ENCODE measurements at regions not wholly inside any gene's neighbourhood (a gene's known extent, or its start where the extent isn't known, plus 50 kb on each side); places are given as distances from the start of the nearest gene placed in this dataset.
"Not testable (repeated sequence)": the region's sequence is repeated elsewhere in the genome, so short reads cannot be mapped to it uniquely, and the experiment has no call there.

DNA sequence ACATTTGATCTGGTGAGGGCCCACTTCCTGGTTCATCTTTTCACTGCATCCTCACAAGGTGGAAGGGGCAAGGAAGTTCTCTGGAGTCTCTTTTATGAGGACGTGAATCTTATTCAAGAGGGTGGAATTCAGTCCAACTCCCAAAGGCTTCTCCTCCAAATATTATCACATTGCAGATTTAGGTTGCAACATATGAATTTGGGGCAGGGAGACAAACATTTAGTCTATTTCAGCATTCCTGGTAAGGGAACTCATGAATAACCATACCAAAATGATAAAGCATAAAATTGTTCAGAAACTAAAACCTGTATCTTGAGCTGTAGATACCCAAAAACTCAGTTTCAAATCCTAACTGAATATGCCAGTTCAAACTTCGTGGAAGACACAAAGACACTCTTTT is 246.8 kb downstream of the QDPR start:
- ATAC-seq = no peak
- DNase-seq = no peak
- H3K27me3 Mint-ChIP-seq = peaks cover 25% of the 10 kb centered on the region
- H3K4me3 Mint-ChIP-seq = no peak overlapping the region
- H3K9me3 Mint-ChIP-seq = no peaks in the 10 kb centered on the region
- H3K4me1 Mint-ChIP-seq = peaks cover 8% of the 10 kb centered on the region
- H3K27ac Mint-ChIP-seq = no peak overlapping the region
- no peaks in the 10 kb centered on the region for H3K36me3 Mint-ChIP-seq (ENCODE audit: low read depth)

DNA sequence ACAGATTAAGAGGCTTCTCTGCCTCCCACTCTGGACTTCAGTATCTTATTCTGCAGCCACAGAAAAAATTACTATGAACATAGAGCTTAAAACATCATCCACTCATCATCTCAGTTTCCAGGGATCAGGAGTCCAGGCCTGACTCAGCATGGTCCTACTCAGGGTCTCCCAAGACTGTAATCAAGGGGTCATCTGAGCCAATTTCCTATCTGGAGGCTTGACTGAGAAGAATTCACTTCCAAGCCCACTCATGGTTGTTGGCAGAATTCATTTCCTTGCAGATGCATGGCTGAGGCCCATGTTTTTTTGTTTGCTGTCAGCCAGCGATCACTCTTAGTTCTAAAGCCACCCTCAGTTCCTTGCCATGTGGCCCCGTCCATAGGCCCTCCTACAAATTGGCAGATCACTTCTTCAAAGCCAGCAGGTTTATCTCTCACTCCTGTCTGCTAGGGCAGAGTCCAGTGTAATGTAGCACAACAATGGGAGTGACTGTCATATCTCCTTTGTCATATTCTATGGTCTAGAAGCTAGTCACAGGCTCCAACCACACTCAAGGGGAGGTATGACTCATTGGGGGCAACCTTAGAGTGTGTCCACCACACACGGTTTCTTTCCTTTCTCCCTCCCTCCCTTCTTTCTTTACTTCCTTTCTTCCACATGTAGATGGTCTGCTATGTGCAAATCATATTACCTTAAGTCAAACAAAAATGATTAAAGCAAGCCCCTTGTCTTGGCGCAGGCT is 251.6 kb downstream of the QDPR start:
- DNase-seq = peak; percentile 6
- H3K4me1 Mint-ChIP-seq = peaks cover 8% of the 10 kb centered on the region
- no peak overlapping the region for H3K27ac Mint-ChIP-seq
- H3K9me3 Mint-ChIP-seq = no peaks in the 10 kb centered on the region
- no peak overlapping the region for H3K4me3 Mint-ChIP-seq
- H3K27me3 Mint-ChIP-seq = no peaks in the 10 kb centered on the region
- ATAC-seq = peak; percentile 100
- H3K36me3 Mint-ChIP-seq (ENCODE audit: low read depth) = no peaks in the 10 kb centered on the region

DNA sequence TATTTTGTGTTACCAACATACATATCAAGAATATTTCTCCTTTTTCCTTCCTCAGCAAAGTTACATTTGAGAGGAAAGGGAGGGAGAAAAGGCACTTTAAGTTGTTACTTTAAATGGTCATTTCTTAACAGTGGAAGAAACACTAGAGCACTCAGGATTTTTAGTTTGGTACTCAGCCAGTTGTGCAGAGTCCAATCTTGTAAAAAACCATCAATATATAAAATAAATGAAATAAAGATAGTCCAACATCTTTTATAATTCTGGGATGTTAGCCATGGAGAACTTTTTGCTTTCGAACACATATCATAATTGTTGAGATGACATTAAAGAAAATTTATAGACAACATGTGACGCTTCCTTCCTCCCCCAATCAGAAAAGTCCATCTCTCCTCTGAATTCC is 253.8 kb downstream of the QDPR start:
- ATAC-seq (no peak), DNase-seq (no peak)
- Mint-ChIP-seq H3K27ac (no peak overlapping the region), H3K27me3 (no peaks in the 10 kb centered on the region), H3K4me1 (peaks cover 8% of the 10 kb centered on the region), H3K9me3 (no peaks in the 10 kb centered on the region), H3K36me3 (ENCODE audit: low read depth) (no peaks in the 10 kb centered on the region), H3K4me3 (no peak overlapping the region)

DNA sequence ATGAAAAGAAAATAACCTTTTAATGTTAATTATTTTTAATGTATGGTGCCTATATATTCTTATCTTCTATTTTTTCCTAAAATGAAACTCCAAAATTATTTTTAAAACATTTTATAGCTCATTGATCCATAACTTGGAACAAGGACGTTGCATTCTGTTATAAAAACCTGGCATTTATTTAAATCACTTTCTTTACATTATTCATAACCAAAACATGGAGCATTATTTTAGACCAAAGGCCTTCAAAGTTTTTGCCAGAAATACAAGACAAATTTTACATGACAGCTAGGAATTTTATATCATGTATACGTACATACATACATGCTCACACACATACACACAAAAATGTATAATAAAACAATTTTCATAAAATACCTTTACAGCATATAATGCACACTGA is 259.8 kb downstream of the QDPR start:
- no peaks in the 10 kb centered on the region for H3K36me3 Mint-ChIP-seq (ENCODE audit: low read depth)
- ATAC-seq = no peak
- no peaks in the 10 kb centered on the region for H3K4me1 Mint-ChIP-seq

DNA sequence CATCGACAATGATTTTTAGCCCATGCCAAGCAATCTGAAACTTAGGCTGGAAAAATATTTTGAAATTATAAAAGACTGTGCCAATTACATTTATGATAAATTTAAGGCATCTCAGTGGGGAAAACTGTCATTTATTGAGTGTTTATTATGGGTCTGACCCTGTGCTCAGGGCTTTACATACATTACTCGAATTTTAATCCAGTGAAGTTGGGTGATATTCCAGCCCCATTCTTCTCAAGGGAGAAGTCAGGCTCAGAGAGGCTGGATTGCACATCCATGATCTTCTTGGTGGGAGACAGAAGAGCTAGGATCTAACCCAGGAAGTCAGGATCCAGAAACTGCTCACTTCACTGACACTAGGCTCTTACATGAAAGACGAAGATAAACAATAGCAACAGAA is 260.8 kb downstream of the QDPR start:
- Mint-ChIP-seq H3K36me3 (ENCODE audit: low read depth) (no peaks in the 10 kb centered on the region), H3K4me1 (no peaks in the 10 kb centered on the region), H3K4me3 (no peak overlapping the region), H3K27me3 (peaks cover 2% of the 10 kb centered on the region), H3K27ac (no peak overlapping the region), H3K9me3 (no peaks in the 10 kb centered on the region)
- DNase-seq (no peak), ATAC-seq (no peak)

More for the DNA sequence above, 259.8 kb downstream of the QDPR start:
- DNase-seq = no peak
- Mint-ChIP-seq H3K9me3 (no peaks in the 10 kb centered on the region), H3K27ac (no peak overlapping the region), H3K4me3 (no peak overlapping the region), H3K27me3 (peaks cover 2% of the 10 kb centered on the region)

DNA sequence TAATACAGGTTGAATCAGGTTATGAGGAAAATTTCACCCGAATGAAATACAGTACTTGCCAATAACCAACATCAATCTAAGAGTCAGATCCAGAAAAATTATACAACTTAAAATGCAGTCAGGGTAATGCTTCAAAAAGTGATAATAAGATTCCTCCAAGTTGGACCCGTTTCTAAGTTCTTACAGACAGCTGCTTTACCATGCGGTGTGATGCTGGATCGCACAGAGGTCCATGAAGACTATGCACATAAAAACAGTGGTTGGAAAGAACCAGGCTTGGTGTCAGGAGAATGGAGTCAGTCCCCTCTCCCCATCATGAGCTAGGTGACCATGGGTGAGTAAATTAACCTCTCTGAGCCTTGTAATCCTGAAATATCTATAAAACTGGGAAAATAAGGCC is 261.3 kb downstream of the QDPR start:
- DNase-seq (no peak), ATAC-seq (no peak)
- Mint-ChIP-seq H3K4me1 (no peaks in the 10 kb centered on the region), H3K36me3 (ENCODE audit: low read depth) (no peaks in the 10 kb centered on the region), H3K9me3 (no peaks in the 10 kb centered on the region), H3K4me3 (no peak overlapping the region), H3K27me3 (peaks cover 2% of the 10 kb centered on the region), H3K27ac (no peak overlapping the region)

DNA sequence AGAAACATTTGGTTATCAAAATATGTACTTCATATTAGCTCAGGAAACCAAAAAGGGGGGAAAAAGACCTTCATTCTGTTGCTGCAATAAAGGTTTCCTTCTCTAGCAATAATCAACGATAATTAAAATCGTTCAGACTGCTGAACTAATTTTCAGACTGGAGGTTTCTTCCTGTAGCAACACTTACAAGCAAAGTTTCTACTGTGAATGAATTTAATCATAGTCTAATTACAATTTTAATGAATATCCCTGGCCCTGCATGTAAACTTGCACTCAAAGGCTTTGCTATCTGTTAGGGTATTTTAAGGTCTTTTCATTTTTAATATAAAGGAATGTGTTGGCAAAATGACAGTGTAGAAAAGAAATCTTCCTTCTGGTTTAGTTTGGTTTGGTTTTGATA is 265.2 kb downstream of the QDPR start:
- Mint-ChIP-seq H3K36me3 (ENCODE audit: low read depth) (no peaks in the 10 kb centered on the region), H3K9me3 (no peaks in the 10 kb centered on the region), H3K27ac (no peak overlapping the region), H3K4me3 (no peak overlapping the region), H3K4me1 (no peaks in the 10 kb centered on the region), H3K27me3 (peaks cover 3% of the 10 kb centered on the region)
- ATAC-seq = no peak
- no peak for DNase-seq

DNA sequence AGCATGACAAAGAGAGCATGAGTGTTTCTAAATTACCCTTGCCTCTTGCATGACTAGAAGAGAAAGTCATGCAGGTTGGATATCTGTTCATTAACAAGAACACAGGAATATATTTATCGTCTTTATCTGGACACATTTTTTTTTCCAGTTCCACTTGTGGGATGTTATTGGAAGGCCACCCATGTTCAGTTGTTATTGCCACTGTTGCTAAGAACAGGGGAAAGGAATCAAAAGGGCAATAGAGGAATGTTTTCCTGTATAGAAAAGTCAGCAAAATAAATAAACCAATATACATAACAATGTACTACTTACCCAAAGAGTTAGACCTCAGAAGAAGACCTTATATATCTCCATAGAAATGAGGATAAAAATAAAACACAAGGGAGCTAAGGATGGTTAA is 270.1 kb downstream of the QDPR start:
- ATAC-seq = no peak
- no peak overlapping the region for H3K4me3 Mint-ChIP-seq
- no peak overlapping the region for H3K27ac Mint-ChIP-seq
- no peaks in the 10 kb centered on the region for H3K36me3 Mint-ChIP-seq (ENCODE audit: low read depth)
- peaks cover 5% of the 10 kb centered on the region for H3K27me3 Mint-ChIP-seq
- H3K4me1 Mint-ChIP-seq = no peaks in the 10 kb centered on the region
- no peak for DNase-seq
- H3K9me3 Mint-ChIP-seq = no peaks in the 10 kb centered on the region

DNA sequence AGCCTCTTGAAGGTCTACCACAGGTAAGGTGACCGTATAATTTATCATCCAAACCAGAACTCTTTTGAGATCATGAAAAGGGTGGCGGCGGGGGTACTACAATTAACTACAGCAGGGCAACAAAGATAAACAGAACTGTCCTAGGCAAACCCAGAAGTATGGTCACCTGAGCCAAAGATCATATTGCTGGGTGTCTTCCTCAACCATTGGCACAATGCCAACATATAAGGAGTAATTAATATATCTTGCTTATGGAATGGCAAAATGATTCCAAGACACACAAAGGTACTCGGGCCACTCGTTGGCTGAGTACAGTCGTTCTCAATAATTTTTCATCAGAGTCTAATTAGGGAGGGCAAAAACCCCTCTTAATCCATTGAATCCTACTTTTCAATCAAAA is 273.3 kb downstream of the QDPR start:
- no peaks in the 10 kb centered on the region for H3K9me3 Mint-ChIP-seq
- no peak overlapping the region for H3K4me3 Mint-ChIP-seq
- H3K27ac Mint-ChIP-seq = no peak overlapping the region
- DNase-seq = no peak
- peaks cover 5% of the 10 kb centered on the region for H3K27me3 Mint-ChIP-seq
- H3K36me3 Mint-ChIP-seq (ENCODE audit: low read depth) = no peaks in the 10 kb centered on the region
- no peaks in the 10 kb centered on the region for H3K4me1 Mint-ChIP-seq
- ATAC-seq = no peak

DNA sequence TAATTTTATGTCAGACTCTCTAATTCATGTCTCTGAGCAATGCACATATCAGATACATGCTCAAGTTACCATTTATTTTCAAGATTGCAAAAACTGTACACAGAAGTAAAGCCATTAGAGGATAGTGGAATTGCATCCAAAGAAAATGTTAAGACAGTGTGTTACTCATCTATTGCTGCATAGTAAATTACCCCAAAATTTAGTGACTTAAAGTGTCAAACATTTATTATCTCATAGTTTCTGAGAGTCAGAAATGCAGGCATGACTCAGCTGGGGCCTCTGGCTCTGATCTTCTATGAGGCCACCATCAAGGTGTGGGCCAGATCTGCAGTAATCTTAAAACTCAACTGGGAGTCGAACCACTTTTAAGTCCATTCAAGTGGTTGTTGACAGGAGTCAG is 275.2 kb downstream of the QDPR start:
- no peaks in the 10 kb centered on the region for H3K9me3 Mint-ChIP-seq
- no peaks in the 10 kb centered on the region for H3K36me3 Mint-ChIP-seq (ENCODE audit: low read depth)

DNA sequence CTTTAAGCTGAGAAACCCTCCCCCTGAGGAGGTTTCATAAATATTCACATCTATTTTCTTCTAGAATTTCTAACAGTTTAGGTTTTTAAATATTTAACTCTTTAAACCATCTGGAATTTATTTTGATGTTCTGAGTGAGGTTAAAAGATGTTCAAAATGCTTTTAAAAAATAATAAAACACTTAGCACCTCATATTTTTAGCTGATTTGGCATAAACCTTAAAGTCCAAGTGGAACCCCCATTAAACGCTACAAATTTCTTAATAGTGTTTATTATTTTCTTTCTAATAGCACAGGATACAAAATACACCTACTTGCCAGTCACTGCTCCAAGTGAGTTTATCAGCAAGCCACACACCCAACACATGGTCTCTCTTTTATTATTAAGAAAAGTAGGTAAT is 277.2 kb downstream of the QDPR start:
- Mint-ChIP-seq H3K4me3 (no peak overlapping the region), H3K9me3 (no peaks in the 10 kb centered on the region), H3K4me1 (no peaks in the 10 kb centered on the region), H3K27ac (no peak overlapping the region), H3K36me3 (ENCODE audit: low read depth) (no peaks in the 10 kb centered on the region), H3K27me3 (peaks cover 8% of the 10 kb centered on the region)
- ATAC-seq = no peak
- DNase-seq = no peak

More for the DNA sequence above, 275.2 kb downstream of the QDPR start:
- Mint-ChIP-seq H3K27me3 (peaks cover 8% of the 10 kb centered on the region), H3K4me3 (no peak overlapping the region), H3K4me1 (no peaks in the 10 kb centered on the region), H3K27ac (no peak overlapping the region)
- no peak for DNase-seq
- no peak for ATAC-seq

DNA sequence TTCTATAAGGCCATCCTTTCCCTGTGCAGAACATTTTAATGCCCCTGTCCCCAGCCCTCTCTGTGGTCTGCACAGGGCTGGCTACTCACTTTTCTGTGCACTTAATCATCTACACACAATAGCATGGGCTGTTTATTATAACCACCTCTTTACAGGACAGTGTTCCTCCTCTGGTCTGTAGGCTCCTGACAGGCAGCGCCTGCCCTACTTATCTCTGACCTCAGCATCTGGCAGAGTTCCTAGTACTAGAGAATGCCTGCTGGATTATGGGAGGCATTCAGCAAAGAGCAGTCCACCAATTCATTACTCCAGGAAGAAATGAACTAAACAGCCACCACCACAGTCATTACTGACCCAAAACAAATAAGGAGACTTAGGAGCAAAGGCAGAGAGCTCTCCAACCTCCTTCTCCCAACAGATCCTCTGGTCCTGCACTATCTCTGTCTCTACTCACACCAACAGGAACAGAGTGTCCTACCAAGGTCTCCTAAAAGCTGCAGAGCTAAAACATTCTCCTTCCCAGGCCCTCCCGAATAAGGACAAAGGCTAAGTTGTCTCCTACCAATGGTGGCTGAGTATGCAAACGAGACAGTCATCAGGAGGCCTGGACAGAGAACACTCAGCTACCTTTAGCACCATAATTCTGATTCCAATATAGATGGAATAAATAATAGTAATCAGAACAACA is 279.2 kb downstream of the QDPR start:
- H3K9me3 Mint-ChIP-seq = no peaks in the 10 kb centered on the region
- no peaks in the 10 kb centered on the region for H3K36me3 Mint-ChIP-seq (ENCODE audit: low read depth)
- DNase-seq = no peak
- no peak overlapping the region for H3K27ac Mint-ChIP-seq
- no peak for ATAC-seq
- no peaks in the 10 kb centered on the region for H3K4me1 Mint-ChIP-seq
- H3K27me3 Mint-ChIP-seq = peaks cover 14% of the 10 kb centered on the region
- H3K4me3 Mint-ChIP-seq = no peak overlapping the region

DNA sequence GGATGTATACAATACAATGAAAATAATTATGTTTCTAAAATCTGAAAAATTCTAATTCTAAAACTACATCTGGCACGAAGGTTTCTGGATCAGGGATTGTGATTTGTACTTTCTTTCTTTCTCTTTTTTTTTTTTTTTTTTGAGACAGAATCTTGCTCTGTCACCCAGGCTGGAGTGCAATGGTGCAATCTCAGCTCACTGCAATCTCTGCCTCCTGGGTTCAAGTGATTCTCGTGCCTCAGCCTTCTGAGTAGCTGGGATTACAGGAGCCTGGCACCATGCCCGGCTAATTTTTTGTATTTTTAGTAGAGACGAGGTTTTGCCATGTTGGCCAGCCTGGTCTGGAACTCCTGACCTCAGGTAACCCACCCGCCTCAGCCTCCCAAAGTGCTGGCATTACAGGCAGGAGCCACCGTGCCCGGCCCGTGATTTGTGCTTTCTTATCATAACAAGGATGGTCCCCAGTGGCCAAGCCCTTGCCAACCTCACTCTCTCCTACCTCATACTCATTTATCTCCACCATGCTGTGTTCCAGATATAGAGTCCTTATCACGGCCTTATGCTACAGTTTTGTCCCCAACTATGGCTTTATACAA is 279.9 kb downstream of the QDPR start:
- DNase-seq; H3K4me3 Mint-ChIP-seq; H3K36me3 Mint-ChIP-seq (ENCODE audit: low read depth); H3K27ac Mint-ChIP-seq; ATAC-seq; H3K4me1 Mint-ChIP-seq; H3K9me3 Mint-ChIP-seq: not testable (repeated sequence)
- H3K27me3 Mint-ChIP-seq = peaks cover 14% of the 10 kb centered on the region

DNA sequence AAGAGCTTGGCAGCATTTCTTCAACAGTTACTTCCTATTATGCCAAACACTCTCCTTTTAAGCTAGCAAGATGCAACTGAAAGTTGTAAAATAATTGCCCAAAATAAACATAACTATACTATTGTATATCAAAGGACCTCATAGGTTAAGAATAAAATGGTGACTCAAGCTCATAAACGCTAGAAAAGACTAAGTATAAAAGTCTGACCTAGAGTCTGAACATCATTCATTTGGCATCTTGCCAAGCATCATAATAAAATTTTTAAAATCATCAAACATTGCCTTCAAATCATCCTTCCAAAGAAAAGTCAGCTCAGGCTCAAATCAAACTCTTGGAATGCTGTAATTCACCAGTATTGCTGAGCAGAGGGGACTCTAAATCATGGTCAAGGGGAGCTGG is 281.2 kb downstream of the QDPR start:
- H3K36me3 Mint-ChIP-seq (ENCODE audit: low read depth) = no peaks in the 10 kb centered on the region
- DNase-seq (no peak), ATAC-seq (no peak)
- H3K9me3 Mint-ChIP-seq = no peaks in the 10 kb centered on the region
- no peaks in the 10 kb centered on the region for H3K4me1 Mint-ChIP-seq
- no peak overlapping the region for H3K4me3 Mint-ChIP-seq
- H3K27me3 Mint-ChIP-seq = peaks cover 12% of the 10 kb centered on the region
- no peak overlapping the region for H3K27ac Mint-ChIP-seq

DNA sequence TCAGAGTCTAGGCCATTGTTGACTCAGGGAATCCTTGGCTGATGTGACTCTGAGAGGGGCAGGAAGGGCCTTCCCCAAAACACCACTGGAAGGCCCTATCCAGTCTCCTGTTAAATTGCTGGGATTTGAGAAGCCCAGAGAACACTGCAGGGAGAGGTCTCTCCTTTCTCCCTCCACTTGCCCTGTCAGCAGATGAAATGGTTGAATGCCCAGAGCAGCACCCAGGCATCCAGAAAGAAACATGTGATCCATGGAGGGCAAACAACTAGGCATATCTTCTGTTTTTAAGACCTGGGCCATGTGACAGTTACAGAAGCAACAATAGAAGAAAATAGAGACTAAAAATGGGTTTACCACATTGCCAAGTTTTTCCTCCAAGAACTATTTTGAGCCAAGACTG is 291.1 kb downstream of the QDPR start:
- no peak overlapping the region for H3K27ac Mint-ChIP-seq
- peaks cover 3% of the 10 kb centered on the region for H3K27me3 Mint-ChIP-seq
- no peaks in the 10 kb centered on the region for H3K4me1 Mint-ChIP-seq
- no peak for DNase-seq
- peaks cover 4% of the 10 kb centered on the region for H3K9me3 Mint-ChIP-seq
- ATAC-seq = no peak
- no peaks in the 10 kb centered on the region for H3K36me3 Mint-ChIP-seq (ENCODE audit: low read depth)
- no peak overlapping the region for H3K4me3 Mint-ChIP-seq
